Eye (tissue), 1 donor: ENCODE measurements at regions not wholly inside any gene's neighbourhood (a gene's known extent, or its start where the extent isn't known, plus 50 kb on each side); places are given as distances from the start of the nearest gene placed in this dataset.

ENCODE experiments used
- DNase-seq: peaks from one replicate; pipeline ENCODE4 v3.0.0-alpha.2; 2015

DNA sequence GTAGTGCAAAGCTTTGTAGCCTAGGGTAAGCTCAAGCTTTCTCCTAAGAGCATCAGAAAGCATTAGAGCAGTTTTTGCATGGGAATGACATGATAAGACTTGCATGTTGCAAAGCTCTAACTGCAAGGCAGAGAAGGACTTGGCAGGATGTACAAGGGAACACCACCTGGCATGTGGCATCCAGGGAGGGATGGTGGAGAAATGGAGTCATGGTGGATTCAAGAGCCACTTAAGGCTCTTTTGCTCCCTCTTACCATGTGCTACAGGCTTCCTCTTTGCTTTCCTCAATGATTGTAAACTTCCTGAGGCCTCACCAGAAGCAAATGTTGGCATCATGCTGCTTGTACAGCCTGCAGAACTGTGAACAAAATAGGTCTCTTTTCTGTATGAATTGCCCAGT is 266.0 kb downstream of the GLI2 start:
- DNase-seq = no peak

GRCh38 chr2:121002597-121002996 is 266.9 kb downstream of the GLI2 start:
- no peak for DNase-seq

- DNase-seq = no peak
Measured at GRCh38 chr2:121003391-121003790, 267.7 kb downstream of the GLI2 start.

DNA sequence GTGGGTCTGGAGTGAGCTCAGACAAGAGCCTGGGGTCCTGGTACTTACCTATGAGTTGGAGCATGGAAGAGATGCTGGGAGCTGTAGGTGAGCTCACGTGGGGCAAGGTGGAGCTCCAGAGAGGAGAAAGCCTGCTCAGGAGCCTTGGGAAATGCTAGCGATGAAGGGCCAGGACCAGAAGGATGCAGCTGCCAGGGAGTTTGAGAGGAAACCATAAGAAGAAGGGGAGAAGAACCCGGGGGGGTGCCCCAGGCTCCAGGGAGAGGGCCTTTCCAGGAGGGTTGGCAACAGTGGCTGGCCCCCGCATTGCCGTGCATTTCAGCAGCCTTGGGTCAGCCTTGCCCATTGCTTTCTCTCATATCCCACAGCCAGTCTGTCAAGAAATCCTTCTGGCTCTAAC is 268.7 kb downstream of the GLI2 start:
- no peak for DNase-seq

- DNase-seq = no peak
Measured at GRCh38 chr2:121004950-121005349, 269.3 kb downstream of the GLI2 start.

DNA sequence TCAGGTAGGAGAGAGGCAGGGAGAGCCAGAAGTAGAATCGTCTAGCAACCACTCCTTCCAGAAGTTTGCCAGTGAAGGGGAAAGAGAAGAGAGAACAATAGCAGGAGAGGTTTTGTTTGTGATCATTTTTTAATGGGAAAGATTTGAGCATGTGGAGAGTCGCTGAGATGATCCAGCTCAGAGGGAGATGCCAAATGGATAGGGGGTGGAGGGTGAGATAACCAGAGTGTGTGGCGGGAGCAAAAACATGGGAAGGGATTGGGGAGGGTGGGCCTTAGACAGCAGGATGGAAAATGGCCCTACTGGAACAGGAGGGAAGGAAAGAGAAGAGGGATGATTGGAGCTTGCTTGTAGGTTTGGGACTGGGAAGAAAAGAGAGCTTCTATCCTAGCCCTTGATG is 269.8 kb downstream of the GLI2 start:
- no peak for DNase-seq

GRCh38 chr2:121006743-121007489 is 271.2 kb downstream of the GLI2 start:
- DNase-seq = no peak

GRCh38 chr2:121007490-121007853 is 271.8 kb downstream of the GLI2 start:
- no peak for DNase-seq

DNA sequence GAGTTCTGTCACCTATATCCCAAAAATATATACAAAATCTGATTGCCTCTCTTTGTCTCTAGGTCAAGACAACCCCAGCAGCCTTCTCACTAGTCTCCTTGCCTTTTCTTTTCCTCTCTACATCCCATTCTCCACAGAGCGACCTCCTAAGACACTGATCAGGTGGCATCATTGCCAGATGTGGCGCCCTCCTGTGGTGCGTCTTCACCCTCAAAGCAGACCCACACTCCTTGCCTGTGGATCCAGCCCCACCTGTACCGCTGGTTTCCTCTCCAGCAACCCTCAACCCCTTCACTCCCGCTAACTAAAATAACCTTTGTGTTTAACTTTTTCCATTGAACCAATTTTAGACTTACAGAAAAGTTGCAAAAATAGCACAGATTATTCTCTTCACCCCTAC is 273.3 kb downstream of the GLI2 start:
- no peak for DNase-seq

GRCh38 chr2:121010998-121011397 is 274.0 kb downstream of the TFCP2L1 start:
- no peak for DNase-seq

DNA sequence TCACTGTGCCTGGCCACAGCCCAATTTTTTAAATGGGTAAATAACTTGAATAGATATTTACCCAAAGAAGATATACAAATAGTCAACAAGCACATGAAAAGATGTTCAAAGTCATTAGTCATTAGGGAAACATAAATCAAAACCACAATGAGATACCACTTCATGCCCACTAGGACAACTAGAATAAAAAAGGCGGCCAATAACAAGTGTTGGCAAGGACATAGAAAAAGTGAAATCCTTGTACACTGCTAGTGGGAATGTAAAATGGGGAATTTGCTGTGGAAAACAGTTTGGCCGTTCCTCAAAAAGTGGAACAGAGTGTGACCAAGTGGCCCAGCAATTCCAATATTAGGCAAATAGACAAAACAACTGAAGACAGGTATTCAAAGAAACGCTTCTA is 270.1 kb downstream of the TFCP2L1 start:
- DNase-seq = no peak

GRCh38 chr2:121015971-121016485 is 269.0 kb downstream of the TFCP2L1 start:
- no peak for DNase-seq

- DNase-seq = peak; percentile 63
Measured at GRCh38 chr2:121017396-121017795, 267.6 kb downstream of the TFCP2L1 start.

DNA sequence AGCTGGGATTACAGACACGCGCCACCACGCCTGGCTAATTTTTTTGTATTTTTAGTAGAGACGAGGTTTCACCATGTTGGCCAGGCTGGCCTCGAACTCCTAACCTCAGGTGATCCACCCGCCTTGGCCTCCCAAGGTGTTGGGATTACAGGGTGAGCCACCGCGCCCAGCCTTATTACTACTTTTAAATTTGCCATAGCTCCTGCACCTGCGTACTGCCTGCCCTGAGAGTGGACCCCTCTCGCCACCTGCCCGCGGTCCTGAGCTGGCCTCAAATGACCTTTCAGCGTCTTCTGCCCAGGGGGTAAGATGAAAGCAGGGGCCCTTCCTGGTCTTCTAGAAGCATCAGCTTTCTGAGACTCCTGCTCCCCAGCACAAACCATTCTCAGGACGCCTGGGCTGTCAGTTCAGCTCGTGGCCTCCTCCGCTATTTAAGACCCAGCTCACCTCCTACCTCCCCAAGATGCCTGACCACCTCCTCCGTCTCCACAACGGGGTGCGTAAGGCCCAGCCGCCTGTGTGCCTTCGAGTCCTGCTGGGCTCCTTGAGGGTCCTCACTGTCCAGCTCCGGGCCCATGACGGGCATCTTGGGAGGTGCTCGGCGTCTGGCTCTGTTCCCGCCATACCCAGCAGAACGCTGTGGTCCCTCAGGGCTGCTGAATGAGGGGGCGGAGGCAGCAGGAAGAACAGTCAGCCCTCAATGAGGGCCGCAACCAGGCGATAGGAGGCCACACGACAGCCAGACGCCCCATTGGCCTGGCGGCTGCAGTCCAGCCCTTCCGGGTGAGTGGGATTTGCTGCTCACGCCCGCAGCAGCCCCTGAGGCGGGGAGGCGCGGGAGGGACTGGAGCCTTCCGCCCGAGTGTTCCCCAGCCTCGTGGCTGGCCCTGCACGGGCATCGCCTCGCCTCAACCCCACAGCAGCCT is 266.6 kb downstream of the TFCP2L1 start:
- peak; percentile 89 for DNase-seq

DNA sequence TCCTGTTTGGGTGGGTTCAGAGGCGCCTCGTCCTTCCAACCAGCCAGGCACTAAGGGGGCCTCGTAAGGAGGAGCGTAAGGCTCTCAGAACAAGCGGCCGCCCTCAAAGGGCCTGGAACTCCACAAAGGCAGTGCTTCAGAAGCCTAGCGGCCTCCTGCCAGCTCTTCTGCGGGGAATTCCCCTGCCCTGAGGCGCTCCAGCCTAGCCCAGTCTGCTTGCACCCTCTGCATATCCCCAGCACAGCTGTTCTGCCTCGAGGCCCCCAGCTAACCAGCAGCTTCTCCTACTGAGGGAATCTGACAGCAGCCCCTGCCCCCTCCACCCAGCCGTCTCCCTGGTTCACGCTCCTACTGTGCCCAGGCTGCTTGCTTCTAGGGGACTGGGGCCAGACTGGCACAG is 265.9 kb downstream of the TFCP2L1 start:
- DNase-seq = no peak

DNA sequence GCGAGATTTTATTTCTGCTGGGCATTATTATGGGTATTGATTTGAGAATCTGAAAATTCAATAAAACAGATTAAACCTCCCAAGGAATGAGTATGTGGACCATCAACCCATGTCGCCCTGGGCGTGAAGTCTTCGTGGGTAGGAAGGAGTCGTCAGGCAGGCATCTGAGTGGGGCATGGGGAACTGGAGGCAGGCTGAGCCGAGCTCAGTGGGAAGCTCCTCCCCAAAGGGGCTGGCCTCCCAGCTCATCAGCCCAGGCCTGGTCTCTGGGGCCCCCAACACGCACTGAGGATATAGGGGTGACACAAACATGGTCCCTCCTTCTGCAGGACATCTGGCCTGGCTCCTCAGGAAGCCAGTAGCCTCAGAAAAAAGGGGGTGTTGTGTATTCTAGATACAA is 265.2 kb downstream of the TFCP2L1 start:
- DNase-seq = no peak

DNA sequence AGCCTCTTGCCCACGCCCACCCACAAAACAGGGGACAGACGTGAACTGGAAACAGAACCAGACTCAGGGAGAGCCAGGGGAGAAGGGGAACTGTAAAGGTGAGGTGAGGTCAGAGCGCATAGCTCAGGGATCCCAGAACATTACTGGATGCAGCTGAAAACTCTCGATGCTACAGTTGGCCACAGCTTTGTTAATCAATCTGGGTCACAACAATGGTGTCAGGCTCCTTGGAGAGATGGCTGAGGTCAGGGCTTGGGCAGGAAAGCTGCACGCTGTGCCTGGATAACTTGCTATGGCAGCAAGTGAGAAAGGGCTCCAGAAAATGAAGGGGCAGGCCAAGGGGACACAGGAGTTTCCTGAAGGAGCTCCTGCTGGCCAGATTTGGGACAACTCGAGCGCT is 263.3 kb downstream of the TFCP2L1 start:
- peak; percentile 43 for DNase-seq

DNA sequence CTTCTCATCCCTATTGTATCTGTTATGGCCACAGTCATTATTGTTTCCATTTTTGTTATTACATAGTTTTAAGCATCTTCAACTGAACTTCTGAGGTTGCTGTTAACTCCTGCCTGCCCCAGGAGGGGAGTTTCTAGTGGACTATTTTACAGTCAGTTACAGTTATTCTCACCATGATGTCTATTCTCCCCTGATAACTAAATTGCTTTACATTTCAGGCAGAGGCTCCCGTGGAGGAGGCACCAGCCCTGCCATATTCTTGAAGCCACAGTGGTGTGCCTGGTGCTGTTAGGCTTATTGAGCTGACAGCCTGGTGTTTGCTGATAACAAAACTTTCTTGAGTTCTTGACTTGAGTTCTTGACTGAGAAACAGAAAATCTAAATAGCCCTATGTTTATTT is 256.4 kb downstream of the TFCP2L1 start:
- DNase-seq = no peak

- DNase-seq = no peak
Measured at GRCh38 chr2:121030523-121030922, 254.5 kb downstream of the TFCP2L1 start.

DNA sequence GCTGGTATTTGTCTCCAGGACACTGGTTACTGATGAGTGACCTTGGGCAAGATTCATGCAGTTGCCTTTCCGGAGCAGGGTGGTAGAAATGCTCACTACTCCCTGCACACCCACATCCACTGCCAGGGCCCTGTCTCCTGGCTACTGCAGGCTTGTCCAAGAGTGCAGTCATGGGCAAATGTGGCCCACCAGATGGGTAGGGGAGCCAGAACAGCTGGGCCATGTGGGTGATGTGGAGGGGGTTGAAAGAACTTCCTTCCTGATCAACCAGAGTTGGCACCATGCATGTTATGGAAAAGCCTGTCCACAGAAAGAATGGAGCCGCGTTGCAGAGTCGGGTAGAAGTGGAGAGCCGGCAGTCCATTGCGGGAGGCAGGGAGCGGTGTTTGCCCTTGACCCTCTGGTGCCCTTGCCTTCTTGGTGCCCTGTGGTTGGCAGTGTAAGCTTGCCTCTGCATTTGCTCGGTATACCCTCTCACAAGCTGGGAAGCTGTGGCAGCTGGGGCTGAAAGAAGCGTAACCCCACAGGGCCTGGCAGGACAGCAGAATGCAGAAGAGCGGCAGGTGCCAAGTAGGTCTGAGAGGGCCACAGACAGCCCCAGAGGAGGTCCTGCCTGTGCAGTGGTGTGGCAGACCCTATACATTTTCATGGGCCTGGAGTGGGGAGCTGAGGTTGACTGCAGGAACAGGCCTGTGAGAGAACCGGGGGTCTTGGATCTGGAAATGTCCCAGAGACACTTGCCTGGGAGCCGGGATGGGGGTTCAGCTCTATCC is 253.2 kb downstream of the TFCP2L1 start:
- no peak for DNase-seq

- peak; percentile 25 for DNase-seq
Measured at GRCh38 chr2:121033461-121033996, 251.5 kb downstream of the TFCP2L1 start.

- no peak for DNase-seq
Measured at GRCh38 chr2:121034551-121034950, 250.5 kb downstream of the TFCP2L1 start.

DNA sequence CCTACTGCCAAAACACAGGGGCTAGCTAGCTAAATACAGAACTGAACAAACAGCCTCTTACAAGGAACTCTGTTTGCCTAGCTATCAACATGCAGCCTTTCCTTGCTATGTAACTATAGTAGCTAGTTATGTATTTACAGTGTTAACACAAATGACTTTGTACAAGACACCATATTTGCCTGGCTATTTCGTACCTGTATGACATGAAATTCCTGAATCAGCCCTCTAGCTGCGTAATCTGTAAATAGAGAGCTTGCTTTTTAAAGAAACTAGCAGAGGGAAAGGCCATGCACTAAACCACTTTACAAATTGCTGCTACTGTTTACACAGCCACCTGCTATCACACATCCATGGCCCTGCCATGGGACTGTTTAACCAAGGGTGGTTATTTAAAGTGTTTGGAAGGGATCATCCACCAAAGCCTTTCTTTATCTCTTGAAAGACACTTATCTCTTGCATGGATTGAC is 248.7 kb downstream of the TFCP2L1 start:
- no peak for DNase-seq
